ENCODE measurements at regions not wholly inside any gene's neighbourhood (a gene's known extent, or its start where the extent isn't known, plus 50 kb on each side); places are given as distances from the start of the nearest gene placed in this dataset.

DNA sequence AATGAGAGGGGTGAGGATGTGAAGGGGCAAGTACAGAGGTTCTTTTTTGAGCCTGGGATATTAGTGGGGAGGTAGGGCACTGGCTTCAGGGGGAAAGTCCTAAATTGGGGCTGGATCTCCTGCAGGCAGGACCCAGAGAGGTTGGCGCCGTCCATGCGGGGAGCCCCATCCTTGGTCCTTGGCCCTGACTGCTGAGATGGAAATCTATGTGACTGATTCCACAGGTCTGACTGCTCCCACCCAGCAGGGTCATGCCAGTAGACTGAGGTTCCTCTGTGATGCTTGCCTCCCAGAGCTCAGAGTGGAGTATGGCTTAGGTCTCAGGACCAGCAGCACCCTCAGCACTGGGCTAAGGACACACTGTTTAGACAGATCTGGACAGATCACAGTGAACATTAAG is 988.6 kb upstream of the TMEM132C start:
- Histone ChIP-seq H3K14ac (ENCODE audit: insufficient read depth, low read length) (no peak overlapping the region), H2AFZ (ENCODE audit: low read length) (no peak overlapping the region), H2BK20ac (ENCODE audit: low read depth, low read length, poor library complexity, severe bottlenecking) (no peak overlapping the region), H2BK12ac (ENCODE audit: insufficient read length, low read depth, low read length) (no peak overlapping the region), H2AK5ac (ENCODE audit: insufficient read length, low read length) (no peak overlapping the region), H3K4ac (ENCODE audit: low read depth, low read length) (no peak overlapping the region), H3K79me1 (ENCODE audit: insufficient read depth, low read depth, low read length, poor library complexity, severe bottlenecking) (no peaks in the 10 kb centered on the region), H4K20me1 (ENCODE audit: control insufficient read depth, insufficient read depth, insufficient read length) (no peaks in the 10 kb centered on the region), H4K91ac (ENCODE audit: insufficient read length, low read depth, low read length) (no peak overlapping the region), H3K18ac (ENCODE audit: insufficient read length, low read depth, low read length) (no peak overlapping the region), H3K4me1 (ENCODE audit: insufficient read depth, low read length) (no peaks in the 10 kb centered on the region; the same call in none of the 2 replicates), H4K8ac (replicated peaks; ENCODE audit: insufficient read length, low read depth, low read length) (no peak overlapping the region), H3K23ac (ENCODE audit: insufficient read length, low read depth, low read length) (no peak overlapping the region), H3K23me2 (ENCODE audit: insufficient read length, low read depth, low read length, poor library complexity, severe bottlenecking) (no peaks in the 10 kb centered on the region), H3T11ph (ENCODE audit: low read length) (no peak overlapping the region), H3K27ac (ENCODE audit: insufficient read length, low read depth, low read length) (no peak overlapping the region), H3K27me3 (ENCODE audit: insufficient read depth, low read length) (no peaks in the 10 kb centered on the region), H3K4me2 (ENCODE audit: insufficient read depth, insufficient read length, low read length) (no peak overlapping the region), H3K9me3 (ENCODE audit: control insufficient read depth, low read depth, low read length) (no peaks in the 10 kb centered on the region), H3K9ac (ENCODE audit: extremely low read depth, insufficient read length, low read length) (no peak overlapping the region), H4K5ac (ENCODE audit: insufficient read length, low read depth, low read length) (no peak overlapping the region), H2BK120ac (ENCODE audit: low read depth, low read length, poor library complexity, severe bottlenecking) (no peak overlapping the region), H3K56ac (ENCODE audit: insufficient read length, low read depth, low read length) (no peak overlapping the region), H3K79me2 (ENCODE audit: insufficient read depth, low read length) (no peaks in the 10 kb centered on the region), H2BK15ac (ENCODE audit: low read depth, low read length) (no peak overlapping the region), H2BK5ac (ENCODE audit: insufficient read length, low read length) (no peak overlapping the region)
- WGBS (ENCODE audit: extremely low coverage, insufficient read length, low lambda C conversion rate) = no CpG with 5 or more reads among the region's 3 CpGs
- Mint-ChIP-seq H3K4me1 (peaks cover 15 to 16% of the 10 kb centered on the region in 2 experiments; a peak in 3 of 4 replicates), H3K4me3 (no peak overlapping the region), H3K27ac (no peak overlapping the region), H3K36me3 (ENCODE audit: insufficient read depth in 1 of 3, low read depth in 3 of 3) (no peaks in the 10 kb centered on the region; a peak in 1 of 7 replicates), H3K27me3 (ENCODE audit: low read depth) (peaks cover 24% of the 10 kb centered on the region), H3K9me3 (no peaks in the 10 kb centered on the region; a peak in 1 of 5 replicates)
- DNase-seq = no peak
- TF ChIP-seq, protein P1, sequence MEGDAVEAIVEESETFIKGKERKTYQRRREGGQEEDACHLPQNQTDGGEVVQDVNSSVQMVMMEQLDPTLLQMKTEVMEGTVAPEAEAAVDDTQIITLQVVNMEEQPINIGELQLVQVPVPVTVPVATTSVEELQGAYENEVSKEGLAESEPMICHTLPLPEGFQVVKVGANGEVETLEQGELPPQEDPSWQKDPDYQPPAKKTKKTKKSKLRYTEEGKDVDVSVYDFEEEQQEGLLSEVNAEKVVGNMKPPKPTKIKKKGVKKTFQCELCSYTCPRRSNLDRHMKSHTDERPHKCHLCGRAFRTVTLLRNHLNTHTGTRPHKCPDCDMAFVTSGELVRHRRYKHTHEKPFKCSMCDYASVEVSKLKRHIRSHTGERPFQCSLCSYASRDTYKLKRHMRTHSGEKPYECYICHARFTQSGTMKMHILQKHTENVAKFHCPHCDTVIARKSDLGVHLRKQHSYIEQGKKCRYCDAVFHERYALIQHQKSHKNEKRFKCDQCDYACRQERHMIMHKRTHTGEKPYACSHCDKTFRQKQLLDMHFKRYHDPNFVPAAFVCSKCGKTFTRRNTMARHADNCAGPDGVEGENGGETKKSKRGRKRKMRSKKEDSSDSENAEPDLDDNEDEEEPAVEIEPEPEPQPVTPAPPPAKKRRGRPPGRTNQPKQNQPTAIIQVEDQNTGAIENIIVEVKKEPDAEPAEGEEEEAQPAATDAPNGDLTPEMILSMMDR (conservative IDR thresholded peaks at IDR 0.05) = no peak

Data from H9 (cell line).